RWPE1 (cell line): ENCODE measurements at regions not wholly inside any gene's neighbourhood (a gene's known extent, or its start where the extent isn't known, plus 50 kb on each side); places are given as distances from the start of the nearest gene placed in this dataset.

ENCODE experiments used
- CTCF ChIA-PET: fragments of 350-600 bp; sonication (Branson Sonifier 250); formaldehyde crosslinking; extraction: SDS; loops from one replicate; lab custom pipeline; 2021; lab: Yijun Ruan, JAX
- POLR2A ChIA-PET: fragments of 400-600 bp; formaldehyde crosslinking; extraction: SDS; loops from one replicate; lab custom pipeline; 2020; ENCODE audit warnings: antibody characterized with exemption; ENCODE audit not compliant: low non-redundant PET; lab: Yijun Ruan, JAX
- DNase-seq: peaks from one replicate; pipeline ENCODE4 v3.0.0; 2012; ENCODE audit warnings: low spot score
- H3K27ac ChIP-seq: fragments of 450-650 bp; 2 replicates; pipeline ENCODE4 v1.5.1; 2017
- CTCF ChIP-seq: fragments of 450-650 bp; conservative IDR thresholded peaks from 2 replicates; pipeline ENCODE4 v1.5.1; 2017; ENCODE audit warnings: low read depth, mild to moderate bottlenecking

- DNase-seq: no peak
- ChIA-PET CTCF (no interaction called here), POLR2A (no interaction called here)
- H3K27ac ChIP-seq: no peak overlapping the region
- TF ChIP-seq CTCF: no peak
These were observed 215.0 kb upstream of the ZFHX3 start for GRCh38 chr16:73262931-73263330.

- DNase-seq: no peak
- TF ChIP-seq CTCF: no peak
- no peak overlapping the region for H3K27ac ChIP-seq
- ChIA-PET CTCF (no interaction called here), POLR2A (no interaction called here)
These were observed 207.1 kb upstream of the ZFHX3 start for GRCh38 chr16:73255031-73255430.

- CTCF ChIA-PET: no interaction called here
These were observed 206.1 kb upstream of the ZFHX3 start for GRCh38 chr16:73253922-73254480.

GRCh38 chr16:73252446-73252845, 204.5 kb upstream of the ZFHX3 start:
- DNase-seq: no peak
- CTCF ChIA-PET: no interaction called here
- POLR2A ChIA-PET: no interaction called here
- TF ChIP-seq CTCF: no peak
- H3K27ac ChIP-seq: no peak overlapping the region

More at GRCh38 chr16:73253922-73254480, 206.1 kb upstream of the ZFHX3 start:
- POLR2A ChIA-PET: no interaction called here
- TF ChIP-seq CTCF: no peak
- DNase-seq: no peak
- no peak overlapping the region for H3K27ac ChIP-seq

- ChIA-PET POLR2A (no interaction called here), CTCF (no interaction called here)
- no peak for DNase-seq
- no peak overlapping the region for H3K27ac ChIP-seq
- TF ChIP-seq CTCF: no peak
These were observed 203.7 kb upstream of the ZFHX3 start for GRCh38 chr16:73251608-73252007.

GRCh38 chr16:73248316-73248715, 200.4 kb upstream of the ZFHX3 start:
- no peak for TF ChIP-seq CTCF
- POLR2A ChIA-PET: no interaction called here
- no peak for DNase-seq
- H3K27ac ChIP-seq: no peak overlapping the region
- CTCF ChIA-PET: no interaction called here
